ENCODE measurements at regions not wholly inside any gene's neighbourhood (a gene's known extent, or its start where the extent isn't known, plus 50 kb on each side); places are given as distances from the start of the nearest gene placed in this dataset.

GRCh38 chr10:121667948-121668313 lies 69.7 kb upstream of the FGFR2 start:
- POLR2A ChIA-PET, result no interaction called here
- no peak overlapping the region for H3K9ac ChIP-seq (ENCODE audit: control insufficient read depth, insufficient read depth, low read length)
- SMC1A ChIA-PET (ENCODE audit: uncharacterized antibody, unreplicated experiment), result no interaction called here
- BruUV-seq (replicated peaks), result no TSS peak
- CTCF ChIA-PET, result no interaction called here
- no peak for ATAC-seq
- no peak overlapping the region for H3K4me2 ChIP-seq (ENCODE audit: control insufficient read depth, insufficient read depth)
- H3K4me3 ChIP-seq, result no peak overlapping the region
- in situ Hi-C loops (cut with MboI) (no loop called here), intact Hi-C loops (cut with micrococcal nuclease; ENCODE audit: unreplicated experiment) (no loop called here)
- TF ChIP-seq NKRF (conservative IDR thresholded peaks at IDR 0.05), result no peak
- no peak for TF ChIP-seq FOS (IDR thresholded peaks at IDR 0.05; ENCODE audit: borderline replicate concordance, extremely low read depth, insufficient read length)
- TF ChIP-seq ZBTB11 (CRISPR knock-in tag; IDR thresholded peaks at IDR 0.05), result no peak
- TF ChIP-seq EP300 (IDR thresholded peaks at IDR 0.05; ENCODE audit: borderline replicate concordance in 1 of 2, control insufficient read depth in 1 of 2, low read depth in 2 of 2, low read length in 2 of 2), result no peak
- TF ChIP-seq CREB1 (IDR thresholded peaks at IDR 0.05; ENCODE audit: low read depth), result no peak
- no peak for TF ChIP-seq RAD21 (IDR thresholded peaks at IDR 0.05; ENCODE audit: insufficient read depth, low read depth, low read length)
- TF ChIP-seq SMAD5 (IDR thresholded peaks at IDR 0.05; ENCODE audit: low read depth), result no peak
- TF ChIP-seq ZNF274 (IDR thresholded peaks at IDR 0.05; ENCODE audit: insufficient read depth, insufficient read length), result no peak
- no peak for TF ChIP-seq CREM (IDR thresholded peaks at IDR 0.05; ENCODE audit: low read depth)
- no peak for TF ChIP-seq IKZF2 (IDR thresholded peaks at IDR 0.05)
- no peak for TF ChIP-seq PML (IDR thresholded peaks at IDR 0.05; ENCODE audit: low read length)
- no peak for TF ChIP-seq SMAD1 (IDR thresholded peaks at IDR 0.05; ENCODE audit: low read depth, partially characterized antibody)
- TF ChIP-seq TCF7 (IDR thresholded peaks at IDR 0.05; ENCODE audit: borderline replicate concordance), result no peak
- no peaks in the 10 kb centered on the region for H3K79me2 ChIP-seq (ENCODE audit: control insufficient read depth, insufficient read depth, low read length)
- H3K4me1 ChIP-seq (ENCODE audit: control insufficient read depth, insufficient read depth, low read length), result no peaks in the 10 kb centered on the region
- no peak for DNase-seq (ENCODE audit: low read depth, low spot score)
- H3K27me3 ChIP-seq (replicated peaks in 1 of 2; ENCODE audit: control insufficient read depth in 2 of 2, insufficient read depth in 2 of 2, low read length in 1 of 2), result no peaks in the 10 kb centered on the region
- H3K36me3 ChIP-seq (ENCODE audit: control insufficient read depth in 2 of 2, insufficient read depth in 2 of 2, low read length in 1 of 2), result no peaks in the 10 kb centered on the region
- FAIRE-seq, result no peak
- no peak overlapping the region for H2AFZ ChIP-seq (ENCODE audit: control insufficient read depth, low read depth, low read length)
- H3K27ac ChIP-seq (ENCODE audit: control insufficient read depth, insufficient read depth), result no peak overlapping the region
- no peaks in the 10 kb centered on the region for H4K20me1 ChIP-seq (ENCODE audit: control insufficient read depth, insufficient read depth)
- WGBS (ENCODE audit: insufficient coverage, insufficient replicate concordance, low lambda C conversion rate, missing lambda C conversion rate), result 34% methylated on average over 3 of the region's 3 CpGs
- H3K9me3 ChIP-seq (replicated peaks; ENCODE audit: control insufficient read depth, insufficient read depth, low read length), result no peaks in the 10 kb centered on the region; the same call in 2 of the 3 replicates
- RAD21 ChIA-PET (ENCODE audit: unreplicated experiment), result no interaction called here

Measured in GM12878 (cell line).